ENCODE measurements at regions not wholly inside any gene's neighbourhood (a gene's known extent, or its start where the extent isn't known, plus 50 kb on each side); places are given as distances from the start of the nearest gene placed in this dataset.
A peak's percentile ranks its signal among the peaks of the same experiment; 100 is the strongest.

GRCh38 chr13:48843630-48844380 is 131.9 kb upstream of the FNDC3A start:
- no peak overlapping the region for H3K27ac Mint-ChIP-seq
- no peaks in the 10 kb centered on the region for H3K4me1 Mint-ChIP-seq (ENCODE audit: low read depth)
- no peak for DNase-seq (ENCODE audit: low spot score)
- H3K4me3 Mint-ChIP-seq = no peak overlapping the region
- H3K36me3 Mint-ChIP-seq (ENCODE audit: low read depth) = no peaks in the 10 kb centered on the region
- H3K9me3 Mint-ChIP-seq = no peaks in the 10 kb centered on the region
- peaks cover 22% of the 10 kb centered on the region for H3K27me3 Mint-ChIP-seq (ENCODE audit: low read depth)

- no peak for DNase-seq (ENCODE audit: low spot score)
- no peak overlapping the region for H3K4me3 Mint-ChIP-seq
- no peaks in the 10 kb centered on the region for H3K9me3 Mint-ChIP-seq
- no peaks in the 10 kb centered on the region for H3K36me3 Mint-ChIP-seq (ENCODE audit: low read depth)
- H3K27ac Mint-ChIP-seq = no peak overlapping the region
- H3K27me3 Mint-ChIP-seq (ENCODE audit: low read depth) = peaks cover 27% of the 10 kb centered on the region
- H3K4me1 Mint-ChIP-seq (ENCODE audit: low read depth) = no peaks in the 10 kb centered on the region
These were observed 131.0 kb upstream of the FNDC3A start for GRCh38 chr13:48844676-48845075.

GRCh38 chr13:48849515-48849914 is 126.2 kb upstream of the FNDC3A start:
- Mint-ChIP-seq H3K36me3 (ENCODE audit: low read depth) (no peaks in the 10 kb centered on the region), H3K9me3 (no peaks in the 10 kb centered on the region), H3K4me3 (no peak overlapping the region), H3K4me1 (ENCODE audit: low read depth) (peaks cover 18% of the 10 kb centered on the region), H3K27me3 (ENCODE audit: low read depth) (peaks cover 33% of the 10 kb centered on the region), H3K27ac (no peak overlapping the region)
- no peak for DNase-seq (ENCODE audit: low spot score)

DNA sequence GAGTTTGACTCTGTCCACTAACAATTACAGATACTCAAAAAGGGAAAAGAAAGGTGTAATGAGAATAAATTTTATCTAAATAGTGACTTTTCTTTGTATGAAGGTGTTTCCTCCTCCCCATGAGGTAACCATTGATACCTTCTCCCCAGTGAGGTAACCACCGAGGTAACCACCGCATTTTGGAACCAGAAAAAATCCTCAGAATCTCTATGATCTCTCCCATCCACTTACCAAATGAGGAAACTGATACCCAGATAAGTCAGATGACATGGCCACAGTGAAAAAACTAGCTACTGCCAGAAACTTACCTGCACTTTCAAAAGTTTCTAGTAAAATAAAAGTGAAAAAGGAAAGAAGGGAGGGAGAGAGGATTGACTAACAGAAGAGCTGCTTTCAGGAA is 124.0 kb upstream of the FNDC3A start:
- Mint-ChIP-seq H3K27me3 (ENCODE audit: low read depth) (peaks cover 30% of the 10 kb centered on the region), H3K9me3 (no peaks in the 10 kb centered on the region), H3K27ac (no peak overlapping the region), H3K4me1 (ENCODE audit: low read depth) (peaks cover 18% of the 10 kb centered on the region), H3K36me3 (ENCODE audit: low read depth) (no peaks in the 10 kb centered on the region), H3K4me3 (no peak overlapping the region)
- DNase-seq (ENCODE audit: low spot score) = no peak

DNA sequence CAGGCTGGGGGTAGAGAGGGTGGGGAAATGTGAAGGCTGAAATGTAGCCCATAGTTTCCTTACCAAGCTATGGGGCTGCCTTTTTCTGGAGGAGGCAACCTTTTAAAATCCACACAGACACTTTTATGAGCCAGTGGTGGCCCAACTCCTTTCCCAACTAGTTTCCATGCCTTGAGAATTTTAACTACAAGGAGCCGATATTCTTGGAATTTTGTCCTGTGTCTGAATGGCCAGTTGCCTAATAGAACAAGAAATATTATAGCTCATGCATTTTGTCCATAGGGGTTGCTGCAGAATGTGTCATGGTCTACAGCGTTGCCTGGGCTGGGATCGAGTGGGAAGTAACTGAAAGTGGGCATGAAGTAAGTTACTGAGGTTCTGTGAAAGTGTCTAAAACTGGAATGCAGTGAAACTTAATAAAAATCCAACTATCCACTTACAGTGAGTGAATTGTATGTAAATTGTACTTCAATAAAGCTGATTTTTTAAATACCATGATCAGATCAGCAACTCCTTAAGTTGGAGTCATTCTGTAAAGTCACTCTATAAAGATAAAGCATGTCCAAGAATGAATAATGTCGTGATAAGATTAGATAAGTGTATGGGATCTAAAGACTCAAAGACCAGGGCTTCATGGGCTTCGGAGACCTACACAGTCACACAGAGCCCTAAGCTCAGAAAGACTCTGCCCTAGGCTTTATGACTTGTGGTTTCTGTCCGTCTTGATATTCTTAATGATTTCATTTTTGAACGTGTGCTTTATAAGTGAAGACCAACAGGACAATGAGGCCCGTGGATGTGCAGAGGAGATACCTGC is 122.6 kb upstream of the FNDC3A start:
- no peak overlapping the region for H3K4me3 Mint-ChIP-seq

DNA sequence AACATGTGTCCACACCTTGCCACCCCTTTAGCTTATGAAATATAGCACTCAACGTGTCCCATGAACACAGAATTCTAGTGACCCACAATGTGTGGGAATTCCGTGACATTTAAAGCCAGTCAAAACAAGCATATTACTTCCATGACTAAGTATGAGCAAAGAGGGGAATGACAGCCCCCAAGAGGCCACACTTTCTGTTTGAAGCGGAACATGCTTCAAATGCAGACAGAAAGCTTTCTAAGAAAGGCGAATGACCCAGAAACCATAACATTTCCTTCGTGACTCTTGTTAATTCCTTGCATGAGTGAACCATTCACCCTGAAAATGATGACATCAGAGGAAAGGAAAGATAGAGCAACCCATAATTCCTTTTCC is 122.0 kb upstream of the FNDC3A start:
- no peaks in the 10 kb centered on the region for H3K9me3 Mint-ChIP-seq
- H3K27me3 Mint-ChIP-seq (ENCODE audit: low read depth) = peaks cover 33% of the 10 kb centered on the region
- H3K4me3 Mint-ChIP-seq = no peak overlapping the region
- peaks cover 24% of the 10 kb centered on the region for H3K4me1 Mint-ChIP-seq (ENCODE audit: low read depth)
- H3K36me3 Mint-ChIP-seq (ENCODE audit: low read depth) = no peaks in the 10 kb centered on the region
- no peak overlapping the region for H3K27ac Mint-ChIP-seq
- peak; percentile 27 for DNase-seq (ENCODE audit: low spot score)

More for the DNA sequence above, 122.6 kb upstream of the FNDC3A start:
- DNase-seq (ENCODE audit: low spot score) = no peak
- Mint-ChIP-seq H3K36me3 (ENCODE audit: low read depth) (no peaks in the 10 kb centered on the region), H3K4me1 (ENCODE audit: low read depth) (peaks cover 19% of the 10 kb centered on the region), H3K9me3 (no peaks in the 10 kb centered on the region), H3K27me3 (ENCODE audit: low read depth) (peaks cover 30% of the 10 kb centered on the region), H3K27ac (no peak overlapping the region)

- Mint-ChIP-seq H3K27me3 (ENCODE audit: low read depth) (peaks cover 7% of the 10 kb centered on the region), H3K27ac (no peak overlapping the region)
These were observed 118.1 kb upstream of the FNDC3A start for GRCh38 chr13:48857576-48857975.

DNA sequence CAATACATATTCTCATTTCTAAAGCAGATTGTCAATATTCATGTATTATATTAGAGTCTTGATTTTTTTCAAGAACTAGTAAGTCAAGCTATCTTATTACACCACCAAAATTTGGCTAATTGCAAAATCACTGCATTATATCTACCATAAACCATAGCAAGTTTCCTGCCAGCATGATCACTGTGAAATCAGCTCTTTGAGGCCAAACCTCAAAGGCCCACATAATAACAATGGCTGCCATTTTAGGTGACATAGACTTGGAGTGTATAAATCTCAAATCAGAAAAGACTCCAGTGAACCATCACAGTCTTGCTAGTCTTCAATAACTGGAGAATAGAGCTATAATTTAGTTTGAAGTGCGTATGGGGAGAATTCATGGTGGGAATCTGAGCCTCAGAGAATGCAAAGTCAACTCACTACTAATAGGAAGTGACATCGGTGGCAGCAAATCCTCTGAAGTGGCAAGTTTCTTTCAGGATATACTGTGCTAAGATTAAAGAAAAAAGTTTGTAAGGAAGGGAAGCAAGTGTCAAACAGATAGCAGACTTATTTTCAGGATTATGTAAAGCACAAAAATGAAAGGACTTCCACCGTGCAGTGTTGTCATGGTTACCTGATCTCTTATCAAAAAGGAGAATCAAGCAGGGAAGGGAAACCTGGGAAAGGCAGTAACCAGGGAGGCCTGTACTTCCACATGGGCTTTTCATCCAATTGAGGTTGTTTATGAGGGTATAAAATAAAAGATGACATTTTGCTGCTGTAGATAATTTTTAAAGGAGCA is 117.4 kb upstream of the FNDC3A start:
- Mint-ChIP-seq H3K9me3 (no peaks in the 10 kb centered on the region), H3K27me3 (ENCODE audit: low read depth) (peaks cover 7% of the 10 kb centered on the region), H3K4me3 (no peak overlapping the region), H3K27ac (no peak overlapping the region), H3K4me1 (ENCODE audit: low read depth) (peaks cover 10% of the 10 kb centered on the region), H3K36me3 (ENCODE audit: low read depth) (no peaks in the 10 kb centered on the region)
- DNase-seq (ENCODE audit: low spot score) = no peak

More at GRCh38 chr13:48857576-48857975, 118.1 kb upstream of the FNDC3A start:
- Mint-ChIP-seq H3K9me3 (no peaks in the 10 kb centered on the region), H3K36me3 (ENCODE audit: low read depth) (no peaks in the 10 kb centered on the region), H3K4me1 (ENCODE audit: low read depth) (peaks cover 10% of the 10 kb centered on the region), H3K4me3 (no peak overlapping the region)
- DNase-seq (ENCODE audit: low spot score) = no peak

GRCh38 chr13:48859272-48860105 is 116.2 kb upstream of the FNDC3A start:
- H3K4me1 Mint-ChIP-seq (ENCODE audit: low read depth) = peaks cover 7% of the 10 kb centered on the region
- no peaks in the 10 kb centered on the region for H3K9me3 Mint-ChIP-seq
- no peak for DNase-seq (ENCODE audit: low spot score)
- no peak overlapping the region for H3K4me3 Mint-ChIP-seq
- no peaks in the 10 kb centered on the region for H3K36me3 Mint-ChIP-seq (ENCODE audit: low read depth)
- peaks cover 5% of the 10 kb centered on the region for H3K27me3 Mint-ChIP-seq (ENCODE audit: low read depth)
- no peak overlapping the region for H3K27ac Mint-ChIP-seq

GRCh38 chr13:48860364-48860763 is 115.3 kb upstream of the FNDC3A start:
- DNase-seq (ENCODE audit: low spot score) = no peak
- Mint-ChIP-seq H3K27me3 (ENCODE audit: low read depth) (peaks cover 5% of the 10 kb centered on the region), H3K27ac (no peak overlapping the region), H3K9me3 (no peaks in the 10 kb centered on the region), H3K4me1 (ENCODE audit: low read depth) (peaks cover 7% of the 10 kb centered on the region), H3K36me3 (ENCODE audit: low read depth) (no peaks in the 10 kb centered on the region), H3K4me3 (no peak overlapping the region)

DNA sequence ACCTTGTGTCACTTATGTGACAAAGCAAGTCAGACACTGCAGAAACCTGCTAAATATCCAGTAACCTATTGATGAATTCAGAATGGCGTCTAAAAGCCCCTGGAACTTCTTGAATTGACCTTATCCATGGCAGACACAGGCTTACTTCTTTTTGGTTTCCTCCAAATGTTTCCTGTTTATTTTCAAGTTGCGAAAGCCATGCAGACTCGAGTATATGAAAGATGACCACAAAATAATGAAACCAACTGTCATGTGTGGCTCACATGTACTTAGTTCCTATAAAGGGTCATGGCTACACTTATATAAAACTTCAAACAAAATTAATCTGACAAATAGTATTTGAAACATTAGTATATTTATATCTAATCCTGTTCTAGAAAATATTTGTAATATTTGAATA is 113.1 kb upstream of the FNDC3A start:
- peaks cover 5% of the 10 kb centered on the region for H3K27me3 Mint-ChIP-seq (ENCODE audit: low read depth)
- no peaks in the 10 kb centered on the region for H3K36me3 Mint-ChIP-seq (ENCODE audit: low read depth)
- no peak overlapping the region for H3K4me3 Mint-ChIP-seq
- H3K27ac Mint-ChIP-seq = no peak overlapping the region
- H3K4me1 Mint-ChIP-seq (ENCODE audit: low read depth) = peaks cover 7% of the 10 kb centered on the region
- no peaks in the 10 kb centered on the region for H3K9me3 Mint-ChIP-seq
- DNase-seq (ENCODE audit: low spot score) = no peak

GRCh38 chr13:48864100-48864499 is 111.6 kb upstream of the FNDC3A start:
- no peak overlapping the region for H3K27ac Mint-ChIP-seq
- peaks cover 2% of the 10 kb centered on the region for H3K27me3 Mint-ChIP-seq (ENCODE audit: low read depth)
- no peaks in the 10 kb centered on the region for H3K36me3 Mint-ChIP-seq (ENCODE audit: low read depth)
- DNase-seq (ENCODE audit: low spot score) = no peak
- H3K4me1 Mint-ChIP-seq (ENCODE audit: low read depth) = no peaks in the 10 kb centered on the region
- H3K9me3 Mint-ChIP-seq = no peaks in the 10 kb centered on the region
- no peak overlapping the region for H3K4me3 Mint-ChIP-seq

- no peaks in the 10 kb centered on the region for H3K4me1 Mint-ChIP-seq (ENCODE audit: low read depth)
- no peaks in the 10 kb centered on the region for H3K27me3 Mint-ChIP-seq (ENCODE audit: low read depth)
- no peak overlapping the region for H3K4me3 Mint-ChIP-seq
- H3K9me3 Mint-ChIP-seq = no peaks in the 10 kb centered on the region
- H3K36me3 Mint-ChIP-seq (ENCODE audit: low read depth) = no peaks in the 10 kb centered on the region
- no peak for DNase-seq (ENCODE audit: low spot score)
- no peak overlapping the region for H3K27ac Mint-ChIP-seq
These were observed 109.5 kb upstream of the FNDC3A start for GRCh38 chr13:48866249-48866648.

Measured in T-helper 2 cell treated with Interferon-gamma antibody and Interleukin-4, amounts not matched to agents 5 μg/mL and 100 μg/mL, for 36 hours (primary cell).